ENCODE measurements at regions not wholly inside any gene's neighbourhood (a gene's known extent, or its start where the extent isn't known, plus 50 kb on each side); places are given as distances from the start of the nearest gene placed in this dataset.
"Not testable (repeated sequence)": the region's sequence is repeated elsewhere in the genome, so short reads cannot be mapped to it uniquely, and the experiment has no call there.

DNA sequence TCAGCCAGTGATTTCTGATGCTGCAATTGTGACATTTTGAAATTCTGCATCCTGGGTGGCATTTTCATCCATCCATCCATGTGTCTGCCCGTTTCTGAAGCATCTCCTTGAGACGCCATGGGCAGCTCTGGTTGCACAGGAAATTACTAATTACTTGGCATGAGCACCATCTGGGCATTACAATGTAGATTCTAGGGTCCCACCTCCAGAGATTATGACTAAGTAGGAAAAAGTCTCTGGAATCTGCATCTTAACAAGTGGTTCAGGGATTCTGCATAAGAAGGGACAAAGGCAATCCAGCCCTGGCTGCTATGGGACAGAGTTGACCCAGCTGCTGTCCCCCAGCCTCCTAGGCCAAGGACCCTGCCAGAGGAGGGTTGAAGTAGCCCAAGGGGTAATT is 65.3 kb downstream of the CUZD1 start:
- ChIA-PET POLR2A (no interaction called here), CTCF (no interaction called here)
- TF ChIP-seq, protein P1, sequence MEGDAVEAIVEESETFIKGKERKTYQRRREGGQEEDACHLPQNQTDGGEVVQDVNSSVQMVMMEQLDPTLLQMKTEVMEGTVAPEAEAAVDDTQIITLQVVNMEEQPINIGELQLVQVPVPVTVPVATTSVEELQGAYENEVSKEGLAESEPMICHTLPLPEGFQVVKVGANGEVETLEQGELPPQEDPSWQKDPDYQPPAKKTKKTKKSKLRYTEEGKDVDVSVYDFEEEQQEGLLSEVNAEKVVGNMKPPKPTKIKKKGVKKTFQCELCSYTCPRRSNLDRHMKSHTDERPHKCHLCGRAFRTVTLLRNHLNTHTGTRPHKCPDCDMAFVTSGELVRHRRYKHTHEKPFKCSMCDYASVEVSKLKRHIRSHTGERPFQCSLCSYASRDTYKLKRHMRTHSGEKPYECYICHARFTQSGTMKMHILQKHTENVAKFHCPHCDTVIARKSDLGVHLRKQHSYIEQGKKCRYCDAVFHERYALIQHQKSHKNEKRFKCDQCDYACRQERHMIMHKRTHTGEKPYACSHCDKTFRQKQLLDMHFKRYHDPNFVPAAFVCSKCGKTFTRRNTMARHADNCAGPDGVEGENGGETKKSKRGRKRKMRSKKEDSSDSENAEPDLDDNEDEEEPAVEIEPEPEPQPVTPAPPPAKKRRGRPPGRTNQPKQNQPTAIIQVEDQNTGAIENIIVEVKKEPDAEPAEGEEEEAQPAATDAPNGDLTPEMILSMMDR (IDR thresholded peaks at IDR 0.05; ENCODE audit: control extremely low read depth, extremely low read depth, low read depth, missing control alignments): no peak
- DNase-seq (ENCODE audit: extremely low spot score): no peak

DNA sequence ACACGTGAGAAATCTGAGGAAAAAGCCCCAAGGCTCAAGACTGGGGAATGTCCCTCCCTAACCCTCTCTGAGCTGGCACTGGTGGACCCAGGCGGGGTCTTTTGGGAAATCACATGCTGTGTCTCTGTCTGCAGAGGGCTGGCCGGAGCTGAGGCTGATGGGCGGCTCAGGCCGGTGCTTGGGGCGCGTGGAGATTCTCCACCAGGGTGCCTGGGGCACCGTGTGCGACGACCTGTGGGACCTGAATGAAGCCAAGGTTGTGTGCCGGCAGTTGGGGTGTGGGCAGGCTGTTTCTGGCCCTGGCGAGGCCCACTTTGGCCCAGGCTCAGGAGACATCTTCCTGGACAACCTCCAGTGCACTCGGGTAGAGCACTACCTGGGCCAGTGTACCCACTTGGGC is 65.7 kb downstream of the CUZD1 start:
- DNase-seq (ENCODE audit: extremely low spot score): no peak
- TF ChIP-seq, protein P1 (IDR thresholded peaks at IDR 0.05; ENCODE audit: control extremely low read depth, extremely low read depth, low read depth, missing control alignments): no peak
- ChIA-PET POLR2A (no interaction called here), CTCF (no interaction called here)

GRCh38 chr10:122777515-122778059 is 68.1 kb downstream of the CUZD1 start:
- CTCF ChIA-PET: interaction anchor here (1.3 kb wide), 1 partner anchor 13 kb away, joined by 3 read pairs; no protein-coding TSS in a partner anchor
- DNase-seq (ENCODE audit: extremely low spot score): no peak
- POLR2A ChIA-PET: no interaction called here
- TF ChIP-seq, protein P1 (IDR thresholded peaks at IDR 0.05; ENCODE audit: control extremely low read depth, extremely low read depth, low read depth, missing control alignments): no peak

DNA sequence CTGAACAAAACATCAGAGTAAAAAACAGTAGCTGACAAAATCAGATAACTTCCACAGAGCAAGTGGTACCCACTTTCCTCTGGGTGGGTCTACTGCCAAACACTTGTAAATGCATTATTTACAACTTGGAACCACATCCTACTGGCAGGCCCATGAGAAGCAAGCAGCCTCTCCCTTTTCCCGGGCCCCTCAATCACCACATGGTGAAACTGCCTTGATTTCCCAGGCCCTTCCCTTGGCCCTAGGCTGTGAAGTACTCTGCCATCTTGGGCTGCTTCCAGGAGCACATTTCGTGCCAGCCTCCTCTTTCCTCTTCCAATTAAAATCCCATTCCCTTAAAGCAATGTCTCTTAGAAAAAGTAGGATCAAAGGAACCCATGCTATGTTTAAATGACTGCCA is 71.4 kb downstream of the CUZD1 start:
- no peak for DNase-seq (ENCODE audit: extremely low spot score)
- CTCF ChIA-PET: interaction anchor here (1.1 kb wide), 1 partner anchor 10 kb away, joined by 3 read pairs; no protein-coding TSS in a partner anchor
- POLR2A ChIA-PET: no interaction called here
- TF ChIP-seq, protein P1 (IDR thresholded peaks at IDR 0.05; ENCODE audit: control extremely low read depth, extremely low read depth, low read depth, missing control alignments): no peak

- DNase-seq (ENCODE audit: extremely low spot score); POLR2A ChIA-PET: not testable (repeated sequence)
- CTCF ChIA-PET: interaction anchor here (1.8 kb wide), 1 partner anchor 12 kb away, joined by 5 read pairs; no protein-coding TSS in a partner anchor
Measured at GRCh38 chr10:122771404-122771803, 71.8 kb upstream of the C10orf120 start.

GRCh38 chr10:122768389-122768745 is 68.7 kb upstream of the C10orf120 start:
- TF ChIP-seq, protein P1 (IDR thresholded peaks at IDR 0.05; ENCODE audit: control extremely low read depth, extremely low read depth, low read depth, missing control alignments): no peak
- POLR2A ChIA-PET: no interaction called here
- DNase-seq (ENCODE audit: extremely low spot score): no peak
- CTCF ChIA-PET: no interaction called here

- TF ChIP-seq, protein P1 (IDR thresholded peaks at IDR 0.05; ENCODE audit: control extremely low read depth, extremely low read depth, low read depth, missing control alignments): no peak
Measured at GRCh38 chr10:122767621-122768388, 68.2 kb upstream of the C10orf120 start.

More at GRCh38 chr10:122767621-122768388, 68.2 kb upstream of the C10orf120 start:
- ChIA-PET CTCF (no interaction called here), POLR2A (no interaction called here)
- no peak for DNase-seq (ENCODE audit: extremely low spot score)
